ENCODE measurements at regions not wholly inside any gene's neighbourhood (a gene's known extent, or its start where the extent isn't known, plus 50 kb on each side); places are given as distances from the start of the nearest gene placed in this dataset.

GRCh38 chr3:73813692-73814292 is 189.1 kb upstream of the PDZRN3 start:
- peaks cover 3% of the 10 kb centered on the region for H3K9me3 Mint-ChIP-seq (ENCODE audit: unreplicated experiment)
- H3K27me3 Mint-ChIP-seq (ENCODE audit: unreplicated experiment), result no peaks in the 10 kb centered on the region
- H3K27ac Mint-ChIP-seq (ENCODE audit: unreplicated experiment), result no peak overlapping the region
- no peak for TF ChIP-seq CTCF (IDR thresholded peaks at IDR 0.05; ENCODE audit: partially characterized antibody, unreplicated experiment)
- H3K4me1 Mint-ChIP-seq (ENCODE audit: low read depth, unreplicated experiment), result no peaks in the 10 kb centered on the region
- no peak for DNase-seq
- peaks cover 13% of the 10 kb centered on the region for H3K36me3 Mint-ChIP-seq (ENCODE audit: unreplicated experiment)
- no peak overlapping the region for H3K4me3 Mint-ChIP-seq (ENCODE audit: unreplicated experiment)

GRCh38 chr3:73813291-73813690 is 188.6 kb upstream of the PDZRN3 start:
- H3K27ac Mint-ChIP-seq (ENCODE audit: unreplicated experiment), result no peak overlapping the region
- H3K27me3 Mint-ChIP-seq (ENCODE audit: unreplicated experiment), result no peaks in the 10 kb centered on the region
- H3K36me3 Mint-ChIP-seq (ENCODE audit: unreplicated experiment), result peaks cover 13% of the 10 kb centered on the region
- H3K4me1 Mint-ChIP-seq (ENCODE audit: low read depth, unreplicated experiment), result no peaks in the 10 kb centered on the region
- no peak for DNase-seq
- H3K4me3 Mint-ChIP-seq (ENCODE audit: unreplicated experiment), result no peak overlapping the region
- peaks cover 3% of the 10 kb centered on the region for H3K9me3 Mint-ChIP-seq (ENCODE audit: unreplicated experiment)
- no peak for TF ChIP-seq CTCF (IDR thresholded peaks at IDR 0.05; ENCODE audit: partially characterized antibody, unreplicated experiment)

GRCh38 chr3:73812054-73812453 is 187.3 kb upstream of the PDZRN3 start:
- Mint-ChIP-seq H3K27ac (ENCODE audit: unreplicated experiment) (no peak overlapping the region), H3K9me3 (ENCODE audit: unreplicated experiment) (peaks cover 3% of the 10 kb centered on the region), H3K4me3 (ENCODE audit: unreplicated experiment) (no peak overlapping the region), H3K4me1 (ENCODE audit: low read depth, unreplicated experiment) (no peaks in the 10 kb centered on the region), H3K27me3 (ENCODE audit: unreplicated experiment) (no peaks in the 10 kb centered on the region), H3K36me3 (ENCODE audit: unreplicated experiment) (peaks cover 13% of the 10 kb centered on the region)
- no peak for TF ChIP-seq CTCF (IDR thresholded peaks at IDR 0.05; ENCODE audit: partially characterized antibody, unreplicated experiment)
- no peak for DNase-seq

- H3K27me3 Mint-ChIP-seq (ENCODE audit: unreplicated experiment), result no peaks in the 10 kb centered on the region
- no peak overlapping the region for H3K4me3 Mint-ChIP-seq (ENCODE audit: unreplicated experiment)
- no peaks in the 10 kb centered on the region for H3K36me3 Mint-ChIP-seq (ENCODE audit: unreplicated experiment)
- TF ChIP-seq CTCF (IDR thresholded peaks at IDR 0.05; ENCODE audit: partially characterized antibody, unreplicated experiment), result no peak
- H3K27ac Mint-ChIP-seq (ENCODE audit: unreplicated experiment), result no peak overlapping the region
- peaks cover 4% of the 10 kb centered on the region for H3K9me3 Mint-ChIP-seq (ENCODE audit: unreplicated experiment)
- no peak for DNase-seq
- H3K4me1 Mint-ChIP-seq (ENCODE audit: low read depth, unreplicated experiment), result no peaks in the 10 kb centered on the region
Observed at GRCh38 chr3:73808862-73809509, 184.2 kb upstream of the PDZRN3 start.

- DNase-seq, result no peak
- Mint-ChIP-seq H3K9me3 (ENCODE audit: unreplicated experiment) (peaks cover 4% of the 10 kb centered on the region), H3K36me3 (ENCODE audit: unreplicated experiment) (no peaks in the 10 kb centered on the region), H3K27me3 (ENCODE audit: unreplicated experiment) (no peaks in the 10 kb centered on the region), H3K4me1 (ENCODE audit: low read depth, unreplicated experiment) (no peaks in the 10 kb centered on the region), H3K4me3 (ENCODE audit: unreplicated experiment) (no peak overlapping the region), H3K27ac (ENCODE audit: unreplicated experiment) (no peak overlapping the region)
- no peak for TF ChIP-seq CTCF (IDR thresholded peaks at IDR 0.05; ENCODE audit: partially characterized antibody, unreplicated experiment)
Observed at GRCh38 chr3:73805435-73805834, 180.7 kb upstream of the PDZRN3 start.
